Mucosa of descending colon (tissue), 3 donors: ENCODE measurements at regions not wholly inside any gene's neighbourhood (a gene's known extent, or its start where the extent isn't known, plus 50 kb on each side); places are given as distances from the start of the nearest gene placed in this dataset.

Experiments
- ATAC-seq: fragments of 200-7000 bp; cut with Tn5 transposase; one replicate; pipeline ENCODE4 v1.9.1; 2020; ENCODE audit warnings: mild to moderate bottlenecking, moderate library complexity
- DNase-seq, 3 donors: peaks; one replicate each; pipeline ENCODE4 v3.0.0-alpha.2; 2020
- H3K36me3 ChIP-seq: fragments of 200-600 bp; one replicate; pipeline ENCODE4 v1.8.0; 2021; ENCODE audit warnings: low read depth, mild to moderate bottlenecking
- H3K4me1 ChIP-seq: fragments of 200-600 bp; one replicate; pipeline ENCODE4 v1.8.0; 2021; ENCODE audit warnings: low read depth, mild to moderate bottlenecking
- H3K4me3 ChIP-seq: fragments of 200-600 bp; one replicate; pipeline ENCODE4 v1.8.0; 2021; ENCODE audit warnings: mild to moderate bottlenecking
- H3K9me3 ChIP-seq: fragments of 200-600 bp; one replicate; pipeline ENCODE4 v1.8.0; 2021; ENCODE audit warnings: mild to moderate bottlenecking
- CTCF ChIP-seq: fragments of 200-600 bp; IDR thresholded peaks from one replicate; pipeline ENCODE4 v1.8.0; 2022; ENCODE audit warnings: antibody characterized with exemption, mild to moderate bottlenecking
- intact Hi-C, 2 donors: fragments of 100-400 bp; cut with DNase I in 1 of 2; cut with micrococcal nuclease in 1 of 2; formaldehyde crosslinking; loops; one replicate each; pipeline versions ENCODE4 v1.11.0 to v1.11.1; 2022; cut with DNase I, micrococcal nuclease
- donor health status: DM: no; HTN: no; CAD: no; lungs with moderate emphysema.
- donor health status: DM: no; HTN: no; CAD: no.
- donor health status: DM: no; HTN: yes; CAD: no.

GRCh38 chr1:81712425-81712824 is 88.3 kb upstream of the ADGRL2 start:
- no peaks in the 10 kb centered on the region for H3K4me1 ChIP-seq
- no peak for ATAC-seq
- H3K36me3 ChIP-seq: no peaks in the 10 kb centered on the region
- H3K4me3 ChIP-seq: no peak overlapping the region
- no peaks in the 10 kb centered on the region for H3K9me3 ChIP-seq
- TF ChIP-seq CTCF: no peak
- intact Hi-C loops: no loop called here
- DNase-seq: no peak

- intact Hi-C loops: no loop called here
- Histone ChIP-seq H3K4me3 (no peak overlapping the region), H3K9me3 (no peaks in the 10 kb centered on the region), H3K4me1 (no peaks in the 10 kb centered on the region), H3K36me3 (no peaks in the 10 kb centered on the region)
- ATAC-seq: no peak
- DNase-seq: no peak
- no peak for TF ChIP-seq CTCF
Observed at GRCh38 chr1:81710857-81711256, 89.9 kb upstream of the ADGRL2 start.

GRCh38 chr1:81708250-81708649 is 92.5 kb upstream of the ADGRL2 start:
- Histone ChIP-seq H3K4me3 (no peak overlapping the region), H3K9me3 (no peaks in the 10 kb centered on the region), H3K4me1 (no peaks in the 10 kb centered on the region), H3K36me3 (no peaks in the 10 kb centered on the region)
- TF ChIP-seq CTCF: no peak
- intact Hi-C loops: no loop called here
- DNase-seq (no peak), ATAC-seq (no peak)

- intact Hi-C loops: no loop called here
- no peaks in the 10 kb centered on the region for H3K36me3 ChIP-seq
- DNase-seq: no peak
- H3K4me1 ChIP-seq: no peaks in the 10 kb centered on the region
- ATAC-seq: no peak
- no peak for TF ChIP-seq CTCF
- H3K4me3 ChIP-seq: no peak overlapping the region
- no peaks in the 10 kb centered on the region for H3K9me3 ChIP-seq
Observed at GRCh38 chr1:81706650-81707435, 93.9 kb upstream of the ADGRL2 start.

- ATAC-seq (no peak), DNase-seq (no peak)
- intact Hi-C loops: no loop called here
Observed at GRCh38 chr1:81703756-81704463, 96.8 kb upstream of the ADGRL2 start.

More at GRCh38 chr1:81703756-81704463, 96.8 kb upstream of the ADGRL2 start:
- Histone ChIP-seq H3K4me3 (no peak overlapping the region), H3K36me3 (no peaks in the 10 kb centered on the region), H3K4me1 (no peaks in the 10 kb centered on the region), H3K9me3 (no peaks in the 10 kb centered on the region)
- TF ChIP-seq CTCF: no peak
